Body of pancreas (tissue), 4 donors: ENCODE measurements at regions not wholly inside any gene's neighbourhood (a gene's known extent, or its start where the extent isn't known, plus 50 kb on each side); places are given as distances from the start of the nearest gene placed in this dataset.

ENCODE experiments used
- ATAC-seq: fragments of 150-250 bp; one replicate; pipeline ENCODE4 v1.9.1; 2016
- DNase-seq, 4 donors: peaks; one replicate each; pipeline ENCODE4 v3.0.0-alpha.2; 2019
- H3K27ac ChIP-seq, 4 donors: fragments of 200-600 bp; sonication (generic); 1 replicate in 3 of 4; 2 replicates in 1 of 4; pipeline versions ENCODE4 v1.5.1 to v1.6.1; 2016 to 2019; ENCODE audit warnings: mild to moderate bottlenecking in 1 of 4, mixed read lengths in 1 of 4, moderate library complexity in 1 of 4
- H3K27me3 ChIP-seq, 2 donors: fragments of 200-600 bp; sonication (generic); one replicate each; pipeline ENCODE4 v1.6.0; 2016; ENCODE audit warnings: mild to moderate bottlenecking in 1 of 2
- H3K36me3 ChIP-seq, 2 donors: fragments of 200-600 bp; sonication (generic); replicated peaks in 1 of 2; 2 replicates each; pipeline ENCODE4 v1.5.1; 2016; ENCODE audit warnings: low read depth in 2 of 2; ENCODE audit not compliant: insufficient read depth in 1 of 2
- H3K4me1 ChIP-seq: fragments of 200-600 bp; sonication (generic); one replicate; pipeline ENCODE4 v1.6.0; 2016
- H3K4me3 ChIP-seq, 2 donors: fragments of 200-600 bp; sonication (generic); 1 replicate in 1 of 2; 2 replicates in 1 of 2; pipeline ENCODE4 v1.5.1; 2016 to 2019
- H3K9me3 ChIP-seq, 3 donors: fragments of 200-600 bp; sonication (generic); 1 replicate in 2 of 3; 2 replicates in 1 of 3; pipeline ENCODE4 v1.5.1; 2016
- POLR2A ChIP-seq, 3 donors: fragments of 450-650 bp; IDR thresholded peaks; one replicate each; pipeline ENCODE4 v1.6.1; 2016; ENCODE audit warnings: antibody characterized with exemption in 3 of 3, mild to moderate bottlenecking in 2 of 3
- WGBS, 2 donors: methylation state at CpG; one replicate each; pipeline ENCODE4 v1.1.5; 2017; 5-methylcytosine and 5-hydroxymethylcytosine counted together
- intact Hi-C: fragments of 100-400 bp; cut with DNase I; formaldehyde crosslinking; loops from one replicate; pipeline ENCODE4 v1.15.1; 2023
- TF ChIP-seq, protein P1 (sequence below), 7 experiments: fragments of 450-650 bp in 4 of 7; fragments of 200-600 bp in 3 of 7; sonication (generic) in 3 of 7; IDR thresholded peaks; one replicate each; pipeline ENCODE4 v1.5.1; 2016 to 2019; ENCODE audit warnings: antibody characterized with exemption in 7 of 7

DNA sequence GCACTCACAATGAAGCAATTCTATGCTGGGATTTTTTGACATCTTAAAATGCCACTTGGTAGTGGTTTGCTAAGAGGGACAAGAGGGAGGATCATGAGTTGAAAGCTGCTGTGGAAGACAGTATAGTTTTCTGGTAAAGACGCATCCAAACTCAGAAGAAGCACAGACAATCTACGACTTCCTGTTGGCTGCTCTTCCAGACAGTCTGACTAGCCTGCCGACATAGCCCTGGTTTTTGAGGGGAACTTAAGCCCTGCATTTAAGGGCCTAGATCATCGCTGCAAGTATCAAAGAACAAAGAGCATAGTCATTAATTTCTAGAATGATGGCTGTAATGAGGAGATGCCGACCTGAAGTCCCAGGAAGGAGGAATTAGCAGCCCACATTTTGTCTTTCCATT lies 99.9 kb upstream of the IKZF1 start:
- H3K9me3 ChIP-seq: no peaks in the 10 kb centered on the region
- intact Hi-C loops: loop anchor here (10.0 kb wide), 1 partner anchor 960 kb away; no protein-coding TSS in a partner anchor
- 37 to 43% methylated on average over 5 of the region's 5 CpGs for WGBS, 2 donors
- H3K36me3 ChIP-seq: no peaks in the 10 kb centered on the region
- ATAC-seq (no peak), DNase-seq (no peak)
- H3K27ac ChIP-seq: no peak overlapping the region
- no peaks in the 10 kb centered on the region for H3K27me3 ChIP-seq
- TF ChIP-seq POLR2A (IDR thresholded peaks at IDR 0.05): no peak
- TF ChIP-seq, protein P1, sequence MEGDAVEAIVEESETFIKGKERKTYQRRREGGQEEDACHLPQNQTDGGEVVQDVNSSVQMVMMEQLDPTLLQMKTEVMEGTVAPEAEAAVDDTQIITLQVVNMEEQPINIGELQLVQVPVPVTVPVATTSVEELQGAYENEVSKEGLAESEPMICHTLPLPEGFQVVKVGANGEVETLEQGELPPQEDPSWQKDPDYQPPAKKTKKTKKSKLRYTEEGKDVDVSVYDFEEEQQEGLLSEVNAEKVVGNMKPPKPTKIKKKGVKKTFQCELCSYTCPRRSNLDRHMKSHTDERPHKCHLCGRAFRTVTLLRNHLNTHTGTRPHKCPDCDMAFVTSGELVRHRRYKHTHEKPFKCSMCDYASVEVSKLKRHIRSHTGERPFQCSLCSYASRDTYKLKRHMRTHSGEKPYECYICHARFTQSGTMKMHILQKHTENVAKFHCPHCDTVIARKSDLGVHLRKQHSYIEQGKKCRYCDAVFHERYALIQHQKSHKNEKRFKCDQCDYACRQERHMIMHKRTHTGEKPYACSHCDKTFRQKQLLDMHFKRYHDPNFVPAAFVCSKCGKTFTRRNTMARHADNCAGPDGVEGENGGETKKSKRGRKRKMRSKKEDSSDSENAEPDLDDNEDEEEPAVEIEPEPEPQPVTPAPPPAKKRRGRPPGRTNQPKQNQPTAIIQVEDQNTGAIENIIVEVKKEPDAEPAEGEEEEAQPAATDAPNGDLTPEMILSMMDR (IDR thresholded peaks at IDR 0.05): no peak
- H3K4me1 ChIP-seq: no peaks in the 10 kb centered on the region
- no peak overlapping the region for H3K4me3 ChIP-seq

DNA sequence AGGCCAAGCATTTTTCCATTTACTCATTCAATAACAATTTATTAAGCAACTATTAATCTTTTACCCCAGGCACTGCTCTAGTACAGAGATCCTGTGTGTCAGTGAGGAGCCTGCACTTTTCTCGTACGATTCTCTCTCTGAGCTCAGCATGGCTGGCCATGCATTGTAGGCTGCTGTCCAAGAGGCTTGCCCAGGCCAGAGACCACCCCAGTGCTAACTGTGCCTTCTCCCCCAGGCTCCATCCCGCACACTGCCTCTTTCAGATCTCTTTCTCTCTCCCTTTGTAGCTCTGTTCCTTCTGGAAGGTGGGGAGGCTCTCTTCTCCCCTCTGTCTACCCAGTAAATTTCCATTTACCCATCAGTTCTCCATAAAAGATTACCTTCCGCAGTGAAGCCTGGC lies 101.0 kb upstream of the IKZF1 start:
- 58 to 60% methylated on average over 4 of the region's 4 CpGs for WGBS, 2 donors
- no peaks in the 10 kb centered on the region for H3K36me3 ChIP-seq
- intact Hi-C loops: loop anchor here (10.0 kb wide), 1 partner anchor 961 kb away; no protein-coding TSS in a partner anchor

DNA sequence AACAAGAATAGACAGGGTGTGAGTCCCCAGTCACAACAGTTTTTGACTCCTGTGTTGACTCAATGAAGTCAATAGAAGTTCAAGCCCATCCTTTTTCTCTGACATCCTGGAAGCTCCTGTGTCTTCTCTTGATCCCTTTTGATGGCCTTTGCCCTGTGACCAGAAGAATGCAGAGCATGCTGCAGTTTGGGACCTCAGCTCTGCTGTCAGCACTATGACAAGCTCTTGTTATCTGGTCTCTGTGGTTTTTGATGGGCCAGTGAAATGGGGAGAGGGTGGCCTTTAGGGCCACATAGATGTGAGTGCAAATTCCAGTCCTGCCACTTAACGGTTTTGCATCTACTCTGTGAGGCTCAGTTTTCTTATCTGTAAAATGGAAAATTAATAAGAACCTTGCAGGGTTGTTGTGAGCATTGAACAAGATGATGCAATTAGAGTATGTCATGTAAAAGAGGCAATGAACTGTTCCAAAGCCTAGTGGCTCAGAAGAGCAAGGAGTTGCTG lies 102.4 kb upstream of the IKZF1 start:
- no peak for ATAC-seq

More for the DNA sequence above, 101.0 kb upstream of the IKZF1 start:
- no peak overlapping the region for H3K4me3 ChIP-seq
- H3K9me3 ChIP-seq: no peaks in the 10 kb centered on the region
- H3K4me1 ChIP-seq: no peaks in the 10 kb centered on the region
- DNase-seq (no peak), ATAC-seq (no peak)
- no peak overlapping the region for H3K27ac ChIP-seq
- no peaks in the 10 kb centered on the region for H3K27me3 ChIP-seq
- TF ChIP-seq, protein P1 (IDR thresholded peaks at IDR 0.05): no peak
- TF ChIP-seq POLR2A (IDR thresholded peaks at IDR 0.05): no peak

DNA sequence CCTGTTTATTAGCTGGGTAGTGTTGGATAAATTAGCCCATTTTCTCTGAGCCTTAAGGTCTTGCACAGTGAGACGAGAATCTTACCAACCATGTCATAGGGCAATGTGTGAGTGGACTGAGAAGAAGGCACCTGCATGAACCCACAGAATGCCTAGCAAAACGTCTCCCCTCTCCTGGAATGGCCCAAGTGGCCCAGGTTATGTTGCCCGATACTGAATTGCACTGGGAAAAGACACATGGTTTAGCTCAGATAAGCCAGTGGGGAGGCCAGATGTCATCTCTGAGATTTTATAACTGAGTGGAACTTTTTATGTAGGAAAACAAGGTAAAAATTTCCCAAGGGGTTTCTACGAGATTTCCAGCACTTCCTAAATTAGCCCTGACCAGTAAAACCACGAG lies 104.7 kb upstream of the IKZF1 start:
- Histone ChIP-seq H3K27ac (no peak overlapping the region), H3K36me3 (no peaks in the 10 kb centered on the region), H3K4me3 (no peak overlapping the region), H3K9me3 (no peaks in the 10 kb centered on the region), H3K27me3 (no peaks in the 10 kb centered on the region), H3K4me1 (no peaks in the 10 kb centered on the region)
- intact Hi-C loops: loop anchor here (10.0 kb wide), 1 partner anchor 965 kb away; no protein-coding TSS in a partner anchor
- DNase-seq (no peak), ATAC-seq (no peak)
- TF ChIP-seq, protein P1 (IDR thresholded peaks at IDR 0.05): no peak
- no peak for TF ChIP-seq POLR2A (IDR thresholded peaks at IDR 0.05)
- WGBS, 2 donors: 39 to 44% methylated on average over 5 of the region's 5 CpGs

More for the DNA sequence above, 102.4 kb upstream of the IKZF1 start:
- no peak overlapping the region for H3K4me3 ChIP-seq
- no peaks in the 10 kb centered on the region for H3K27me3 ChIP-seq
- H3K4me1 ChIP-seq: no peaks in the 10 kb centered on the region
- TF ChIP-seq, protein P1 (IDR thresholded peaks at IDR 0.05): no peak
- no peak for TF ChIP-seq POLR2A (IDR thresholded peaks at IDR 0.05)
- 23 to 64% methylated on average over 1 of the region's 1 CpG for WGBS, 2 donors
- intact Hi-C loops: loop anchor here (10.0 kb wide), 1 partner anchor 963 kb away; no protein-coding TSS in a partner anchor
- no peaks in the 10 kb centered on the region for H3K36me3 ChIP-seq
- no peak overlapping the region for H3K27ac ChIP-seq
- no peak for DNase-seq
- no peaks in the 10 kb centered on the region for H3K9me3 ChIP-seq

DNA sequence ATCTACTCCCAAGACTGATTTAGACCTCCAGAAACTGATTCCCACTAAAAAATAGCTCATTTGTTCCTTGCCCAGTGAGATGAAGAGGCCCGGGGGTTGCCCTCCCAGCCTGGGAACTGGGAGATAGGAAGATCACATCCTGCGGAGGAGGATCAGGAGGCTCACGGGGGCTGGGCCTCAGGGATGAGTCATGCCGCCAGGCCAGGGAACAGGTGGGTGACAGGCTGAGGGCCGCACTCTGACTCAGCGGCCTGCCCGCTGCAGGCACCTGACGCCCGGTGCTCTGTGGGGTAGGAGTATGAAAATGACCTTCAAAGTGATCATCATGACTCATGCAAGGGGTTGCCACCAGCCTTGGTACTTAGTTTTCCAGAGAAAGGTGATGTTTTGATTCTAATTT lies 104.5 kb upstream of the ZPBP start:
- intact Hi-C loops: no loop called here
- ATAC-seq (no peak), DNase-seq (no peak)
- Histone ChIP-seq H3K27me3 (no peaks in the 10 kb centered on the region), H3K4me3 (no peak overlapping the region), H3K27ac (no peak overlapping the region), H3K9me3 (no peaks in the 10 kb centered on the region), H3K4me1 (no peaks in the 10 kb centered on the region), H3K36me3 (no peaks in the 10 kb centered on the region)
- 65 to 67% methylated on average over 8 to 9 of the region's 9 CpGs for WGBS, 2 donors
- TF ChIP-seq, protein P1 (IDR thresholded peaks at IDR 0.05): no peak
- TF ChIP-seq POLR2A (IDR thresholded peaks at IDR 0.05): no peak
